GM18868 (cell line): ENCODE measurements at regions not wholly inside any gene's neighbourhood (a gene's known extent, or its start where the extent isn't known, plus 50 kb on each side); places are given as distances from the start of the nearest gene placed in this dataset.
"Not testable (repeated sequence)": the region's sequence is repeated elsewhere in the genome, so short reads cannot be mapped to it uniquely, and the experiment has no call there.

Experiments used
- ATAC-seq: cut with Tn5 transposase; IDR thresholded peaks from one replicate; pipeline ENCODE4 v1.9.1; 2021; ENCODE audit warnings: mild to moderate bottlenecking, moderate library complexity; ENCODE audit not compliant: unreplicated experiment

DNA sequence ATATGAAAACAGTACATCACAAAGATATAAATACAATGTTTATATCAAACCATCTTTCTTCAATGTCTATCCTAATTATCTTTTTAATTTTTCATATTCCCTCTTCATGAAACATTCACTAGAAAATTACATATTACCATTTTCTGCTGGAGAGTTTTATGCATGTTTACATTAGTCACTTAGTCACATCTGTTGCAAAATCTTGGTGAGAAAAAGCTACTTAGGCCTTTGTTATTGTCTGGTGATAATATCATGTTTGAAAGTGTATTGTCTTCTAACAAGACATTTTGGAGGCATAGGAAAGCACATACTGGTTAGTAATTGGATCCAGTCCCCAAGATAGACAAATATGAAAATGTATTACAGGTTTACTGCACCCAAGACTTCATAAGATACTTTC is 163.6 kb downstream of the GNAI1 start:
- ATAC-seq = no peak

DNA sequence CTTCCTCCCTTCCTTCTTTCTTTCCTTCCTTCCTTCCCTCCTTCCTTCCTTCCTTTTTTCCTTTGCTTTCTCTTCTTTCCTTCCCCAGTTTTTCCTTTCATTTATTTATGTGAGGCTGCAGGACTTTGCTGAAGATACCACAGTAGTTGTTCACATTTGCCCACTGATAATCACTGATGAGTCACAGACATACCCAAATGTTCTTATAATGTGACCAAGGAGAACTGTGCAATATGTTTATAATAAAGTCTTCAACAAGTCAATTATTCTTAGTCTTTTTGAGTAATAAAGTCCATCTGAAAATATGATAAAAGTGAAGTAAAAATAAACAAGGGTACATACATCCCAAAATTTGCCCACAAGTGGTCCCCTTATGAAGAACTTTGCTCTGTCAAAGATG is 159.7 kb downstream of the GNAI1 start:
- no peak for ATAC-seq

DNA sequence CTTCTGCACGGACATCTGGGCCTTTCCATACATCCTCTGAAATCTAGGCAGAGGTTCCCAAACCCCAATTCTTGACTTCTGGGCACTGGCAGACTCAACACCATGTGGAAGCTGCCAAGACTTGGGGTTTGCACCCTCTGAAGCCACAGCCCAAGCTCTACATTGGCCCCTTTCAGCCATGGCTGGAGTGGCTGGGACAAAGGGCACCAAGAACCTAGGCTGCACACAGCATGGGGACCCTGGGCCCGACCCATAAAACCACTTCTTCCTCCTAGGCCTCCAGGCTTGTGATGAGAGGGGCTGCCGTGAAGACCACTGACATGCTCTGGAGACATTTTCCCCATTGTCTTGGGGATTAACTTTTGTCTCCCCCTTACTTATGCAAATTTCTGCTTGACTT is 158.0 kb downstream of the GNAI1 start:
- not testable (repeated sequence) for ATAC-seq

DNA sequence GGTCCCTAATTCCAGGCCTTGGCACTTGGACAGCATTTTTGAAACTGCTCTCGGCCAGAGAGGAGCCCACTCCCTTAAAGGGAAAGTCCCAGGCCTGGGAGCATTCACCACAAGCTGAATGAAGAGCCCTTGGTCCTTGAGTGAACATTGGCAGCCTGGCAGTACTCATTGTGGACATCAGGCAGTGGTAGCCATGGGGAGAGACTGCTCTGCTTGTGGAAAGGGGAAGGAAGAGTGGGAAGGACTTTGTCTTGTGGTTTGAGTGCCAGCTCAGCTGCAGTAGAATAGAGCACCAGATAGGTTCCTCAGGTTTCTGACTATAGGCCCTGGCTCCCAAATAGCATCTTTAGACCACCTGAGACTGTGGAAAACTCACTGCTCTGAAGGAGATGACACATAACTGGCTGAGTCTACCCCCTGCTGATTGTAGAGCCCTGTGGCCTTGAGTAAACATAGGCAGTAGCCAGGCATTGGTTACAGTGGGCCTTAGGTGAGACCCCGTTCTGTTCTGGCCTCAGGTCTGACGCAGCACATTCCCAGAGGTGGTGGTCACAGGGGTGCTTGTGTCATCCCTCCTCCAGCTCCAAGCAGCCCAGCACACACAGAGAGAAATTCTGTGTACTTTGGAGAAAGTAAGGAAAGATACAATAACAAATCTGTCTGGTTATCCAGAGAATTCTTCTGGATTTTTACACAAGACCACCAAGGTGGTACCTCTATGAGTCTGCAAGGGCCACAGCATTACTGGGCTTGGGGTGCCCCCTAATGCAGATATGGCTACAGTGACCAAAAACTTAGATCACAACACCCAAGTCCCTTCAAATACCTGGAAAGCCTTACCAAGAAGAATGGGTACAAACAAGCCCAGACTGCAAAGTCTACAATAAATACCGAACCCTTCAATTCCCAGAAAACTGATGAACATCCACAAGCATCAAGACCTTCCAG is 153.8 kb downstream of the GNAI1 start:
- no peak for ATAC-seq

DNA sequence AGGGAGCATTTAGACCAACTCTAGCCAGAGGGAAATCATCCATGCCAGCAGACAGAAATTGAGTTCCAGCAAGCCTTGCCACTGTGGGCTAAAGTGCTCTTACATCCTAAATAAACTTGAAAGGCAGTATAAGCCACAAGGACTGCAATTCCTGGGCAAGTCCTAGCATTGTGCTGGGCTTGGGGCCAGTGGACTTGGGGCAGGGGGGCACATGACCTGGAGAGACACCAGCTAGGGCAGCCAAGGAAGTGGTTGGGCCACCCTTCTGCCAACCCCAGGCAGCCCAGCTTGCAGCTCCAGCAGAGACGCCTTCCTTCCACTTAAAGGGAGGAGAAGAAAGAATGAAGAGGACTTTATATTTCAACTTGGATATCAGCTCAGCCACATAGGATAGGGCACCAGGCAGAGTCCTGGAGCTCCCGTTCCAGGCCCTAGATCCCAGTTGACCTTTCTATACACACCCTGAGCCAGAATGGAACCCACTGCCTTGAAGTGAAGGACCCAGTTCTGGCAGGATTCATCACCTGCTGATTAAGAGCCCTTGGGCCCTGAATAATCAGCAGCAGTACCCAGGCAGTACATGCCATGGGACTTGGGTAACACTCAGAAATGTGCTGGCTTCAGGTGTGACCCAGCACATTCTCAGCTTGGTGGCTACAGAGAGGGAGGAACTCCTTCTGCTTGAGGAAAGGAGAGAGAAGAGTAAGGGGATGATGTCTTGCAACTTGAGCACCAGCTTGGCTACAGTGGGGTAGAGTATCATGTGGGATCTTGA is 153.0 kb downstream of the GNAI1 start:
- no peak for ATAC-seq

DNA sequence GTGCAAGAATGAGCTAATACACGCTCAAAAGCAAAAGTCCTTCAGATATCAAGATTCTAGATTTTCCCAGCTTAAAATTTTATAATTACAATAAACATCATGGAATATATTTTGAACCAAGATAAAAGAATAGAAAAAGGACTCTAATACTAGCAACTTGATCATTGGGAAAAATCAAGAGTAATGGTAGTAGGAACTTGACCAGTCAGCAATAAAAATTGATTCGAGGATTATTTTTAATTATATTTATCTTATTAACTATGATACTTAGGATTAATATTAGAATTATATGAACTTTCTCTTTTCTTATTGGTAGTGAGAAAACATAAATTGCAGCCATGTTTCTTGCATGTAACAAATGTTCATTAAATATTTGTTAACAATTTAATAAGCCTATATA is 152.0 kb downstream of the GNAI1 start:
- ATAC-seq = no peak

DNA sequence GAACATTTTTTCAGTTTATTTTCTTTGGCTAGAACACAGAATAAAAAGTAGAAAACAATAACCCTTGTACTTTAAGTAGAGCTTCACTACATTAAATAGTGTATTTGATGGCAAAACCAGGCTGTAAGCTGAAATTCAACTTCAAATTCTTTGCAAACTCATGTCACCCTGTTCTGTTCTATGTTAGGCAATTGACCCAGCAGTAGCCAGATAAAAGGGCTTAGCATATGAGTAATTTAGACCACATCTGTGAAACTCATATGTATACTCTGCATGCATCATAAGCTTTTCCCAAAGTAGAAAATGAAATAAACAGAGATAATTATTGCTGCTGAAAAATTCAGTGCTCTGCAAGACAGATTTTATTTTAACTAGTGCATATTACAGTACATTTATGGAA is 150.2 kb downstream of the GNAI1 start:
- ATAC-seq = no peak

DNA sequence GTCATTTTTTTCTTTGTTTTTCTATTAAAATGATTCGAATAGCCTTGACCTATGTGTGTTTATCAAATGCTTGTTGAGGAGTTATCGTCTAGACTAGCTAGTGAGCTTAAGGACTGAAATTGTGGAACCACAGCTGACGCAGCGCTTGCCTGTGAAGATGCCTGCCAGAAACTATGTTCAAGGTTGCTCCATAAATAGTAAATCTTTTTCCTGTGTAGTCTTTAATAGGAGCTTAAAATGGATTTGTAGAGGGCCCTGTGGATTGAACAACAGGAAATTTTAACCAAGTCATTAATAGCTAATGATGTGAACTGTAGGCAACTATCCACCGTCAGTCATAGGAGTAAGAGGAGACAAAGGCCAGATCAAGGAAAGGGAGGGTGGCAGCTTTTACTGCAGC is 145.1 kb downstream of the GNAI1 start:
- no peak for ATAC-seq

DNA sequence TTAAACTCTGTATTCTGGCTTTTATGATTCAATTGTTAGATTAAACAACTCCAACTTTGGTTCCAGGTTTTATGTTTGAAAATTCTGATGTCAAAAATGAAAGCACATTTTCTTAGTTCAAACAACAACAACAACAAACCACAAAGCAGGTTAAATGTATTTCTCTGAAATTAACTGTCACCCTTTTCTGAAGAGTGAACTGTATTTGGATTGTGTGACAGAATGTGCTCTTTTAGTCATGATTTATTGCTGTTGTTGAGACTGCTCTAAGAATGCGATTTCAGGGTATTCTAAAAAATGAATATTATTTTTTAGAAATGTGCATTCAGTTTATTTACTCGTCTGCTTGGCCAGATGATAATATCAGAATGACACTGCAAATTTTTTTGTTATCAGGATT is 144.1 kb downstream of the GNAI1 start:
- ATAC-seq = no peak

DNA sequence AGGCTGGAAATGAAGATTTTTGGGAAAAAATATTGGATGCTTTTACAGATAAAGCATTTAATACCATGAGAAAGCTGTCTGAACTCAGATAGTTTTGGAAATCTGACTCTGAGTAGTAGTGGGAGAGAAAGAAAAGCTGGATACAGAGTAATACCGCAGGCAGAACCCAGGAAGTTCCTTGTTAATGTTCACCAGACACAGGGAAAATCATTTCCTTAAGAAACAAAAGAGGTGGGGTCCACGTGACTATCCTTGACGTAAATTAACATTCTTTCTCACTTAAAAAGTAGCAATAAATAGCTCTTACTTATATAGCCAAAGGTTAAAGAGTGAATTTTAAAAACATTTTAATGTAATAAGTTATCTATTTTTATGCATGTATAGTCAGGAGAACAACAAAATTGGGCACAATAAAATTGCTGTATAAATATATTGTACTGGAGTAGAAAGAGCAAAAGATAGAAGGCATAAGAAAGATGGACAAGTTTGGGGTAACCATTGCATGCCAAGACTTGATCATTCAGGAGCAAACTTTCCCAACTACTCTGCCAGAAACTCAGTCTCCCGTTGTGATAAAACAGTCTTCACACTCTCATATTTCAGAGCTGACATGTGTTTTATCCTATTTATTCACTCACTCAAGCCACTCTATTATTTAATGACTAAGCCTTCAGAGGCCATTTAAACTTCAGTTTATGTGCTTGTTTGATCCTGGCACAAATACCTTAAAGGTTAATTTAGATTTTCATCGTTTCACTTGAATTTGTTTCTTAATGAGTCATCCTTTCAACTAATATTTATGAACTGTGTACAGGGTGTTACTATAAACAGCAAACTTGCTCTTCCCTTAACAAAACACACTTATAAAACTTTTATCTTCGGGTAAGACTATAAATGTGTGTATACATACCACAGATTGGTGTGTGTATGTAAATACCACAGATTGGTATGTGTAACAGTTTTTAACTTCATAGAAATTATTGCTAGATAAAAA is 143.1 kb downstream of the GNAI1 start:
- no peak for ATAC-seq
